SJSA1 (cell line): ENCODE measurements at regions not wholly inside any gene's neighbourhood (a gene's known extent, or its start where the extent isn't known, plus 50 kb on each side); places are given as distances from the start of the nearest gene placed in this dataset.
A peak's percentile ranks its signal among the peaks of the same experiment; 100 is the strongest.

Source experiments
- DNase-seq, 2 experiments: peaks; one replicate each; pipeline ENCODE4 v3.0.0-alpha.2; 2015 to 2020; ENCODE audit warnings: low spot score in 2 of 2, low read depth in 1 of 2
- H3K27ac ChIP-seq: fragments of 250-450 bp; sonication (Bioruptor Pico); 2 replicates; pipeline ENCODE4 v1.5.1; 2020; ENCODE audit warnings: mild to moderate bottlenecking, moderate library complexity
- H3K27me3 ChIP-seq: fragments of 250-450 bp; sonication (Bioruptor Pico); replicated peaks from 2 replicates; pipeline ENCODE4 v1.5.1; 2020; ENCODE audit warnings: mild to moderate bottlenecking, moderate library complexity
- H3K36me3 ChIP-seq: fragments of 250-450 bp; sonication (Bioruptor Pico); 2 replicates; pipeline ENCODE4 v1.5.1; 2020; ENCODE audit warnings: mild to moderate bottlenecking
- H3K4me1 ChIP-seq: fragments of 250-450 bp; sonication (Bioruptor Pico); replicated peaks from 2 replicates; pipeline ENCODE4 v1.6.1; 2021; ENCODE audit warnings: mild to moderate bottlenecking
- H3K4me3 ChIP-seq: fragments of 250-450 bp; sonication (Bioruptor Pico); 2 replicates; pipeline ENCODE4 v1.5.1; 2020; ENCODE audit warnings: mild to moderate bottlenecking
- H3K9me3 ChIP-seq: fragments of 250-450 bp; sonication (Bioruptor Pico); replicated peaks from 2 replicates; pipeline ENCODE4 v1.5.1; 2020; ENCODE audit warnings: mild to moderate bottlenecking

GRCh38 chr15:45827766-45828165 is 192.9 kb downstream of the SQOR start:
- no peaks in the 10 kb centered on the region for H3K27me3 ChIP-seq
- no peak for DNase-seq
- no peak overlapping the region for H3K27ac ChIP-seq
- H3K4me1 ChIP-seq = no peaks in the 10 kb centered on the region
- H3K36me3 ChIP-seq = no peaks in the 10 kb centered on the region
- H3K9me3 ChIP-seq = no peaks in the 10 kb centered on the region
- no peak overlapping the region for H3K4me3 ChIP-seq

GRCh38 chr15:45829336-45830153 is 194.7 kb downstream of the SQOR start:
- H3K27me3 ChIP-seq = no peaks in the 10 kb centered on the region
- H3K4me1 ChIP-seq = no peaks in the 10 kb centered on the region
- H3K4me3 ChIP-seq = no peak overlapping the region
- no peaks in the 10 kb centered on the region for H3K36me3 ChIP-seq
- no peak overlapping the region for H3K27ac ChIP-seq
- DNase-seq = no peak
- no peaks in the 10 kb centered on the region for H3K9me3 ChIP-seq

GRCh38 chr15:45831787-45832186 is 197.0 kb downstream of the SQOR start:
- Histone ChIP-seq H3K9me3 (no peaks in the 10 kb centered on the region), H3K27me3 (no peaks in the 10 kb centered on the region), H3K27ac (no peak overlapping the region), H3K36me3 (no peaks in the 10 kb centered on the region), H3K4me3 (no peak overlapping the region), H3K4me1 (no peaks in the 10 kb centered on the region)
- DNase-seq = no peak

DNA sequence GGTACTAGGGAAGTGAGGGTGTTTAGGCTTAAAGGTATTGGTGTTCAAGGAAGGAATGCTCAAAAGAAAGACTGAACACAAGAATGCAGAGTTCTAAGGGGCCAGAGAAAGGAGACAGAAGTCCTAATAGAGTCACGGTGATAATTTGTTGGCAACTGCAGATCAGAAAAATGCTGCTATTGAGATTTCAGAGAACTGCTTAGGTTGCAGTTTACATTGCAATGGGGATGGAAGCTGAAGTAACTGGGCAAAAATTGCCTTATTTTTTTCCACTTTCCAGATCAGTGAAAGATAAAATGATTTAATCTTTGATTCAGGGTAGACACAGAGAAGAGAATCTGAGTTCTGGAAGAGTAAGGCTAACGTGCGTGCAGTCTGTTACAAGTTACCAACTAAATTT is 199.8 kb downstream of the SQOR start:
- H3K36me3 ChIP-seq = no peaks in the 10 kb centered on the region
- H3K27ac ChIP-seq = no peak overlapping the region
- no peaks in the 10 kb centered on the region for H3K9me3 ChIP-seq
- DNase-seq = no peak
- H3K4me1 ChIP-seq = no peaks in the 10 kb centered on the region
- no peaks in the 10 kb centered on the region for H3K27me3 ChIP-seq
- H3K4me3 ChIP-seq = no peak overlapping the region

DNA sequence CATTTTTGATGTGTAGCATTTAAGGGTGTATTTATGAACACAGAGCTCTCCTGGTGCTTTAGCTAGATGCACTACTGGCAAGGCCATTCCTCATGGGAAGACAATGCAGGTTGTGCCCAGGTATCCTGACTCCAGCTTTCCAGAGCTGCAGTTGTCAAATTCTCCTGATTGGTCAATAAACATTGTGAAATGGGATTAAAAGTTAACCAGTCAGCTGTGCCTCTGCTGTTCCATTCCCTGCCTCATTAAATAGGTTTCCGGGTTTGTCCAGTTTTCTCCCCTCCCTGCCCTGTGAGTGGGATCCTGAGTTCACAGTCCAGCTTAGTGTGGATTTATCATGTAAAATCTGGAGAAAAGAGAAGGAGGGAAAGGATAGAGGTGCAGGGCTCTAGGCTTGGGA is 207.3 kb downstream of the SQOR start:
- Histone ChIP-seq H3K36me3 (no peaks in the 10 kb centered on the region), H3K4me3 (no peak overlapping the region), H3K4me1 (no peaks in the 10 kb centered on the region), H3K27me3 (no peaks in the 10 kb centered on the region), H3K27ac (no peak overlapping the region), H3K9me3 (no peaks in the 10 kb centered on the region)
- no peak for DNase-seq

GRCh38 chr15:45847645-45848044 is 212.8 kb downstream of the SQOR start:
- no peak overlapping the region for H3K27ac ChIP-seq

GRCh38 chr15:45849136-45849535 is 214.3 kb downstream of the SQOR start:
- no peak overlapping the region for H3K4me3 ChIP-seq
- H3K27me3 ChIP-seq = no peaks in the 10 kb centered on the region
- H3K27ac ChIP-seq = no peak overlapping the region
- H3K9me3 ChIP-seq = peaks cover 4% of the 10 kb centered on the region; the same call in 1 of the 2 replicates
- no peak for DNase-seq
- H3K4me1 ChIP-seq = no peaks in the 10 kb centered on the region
- H3K36me3 ChIP-seq = no peaks in the 10 kb centered on the region

More at GRCh38 chr15:45847645-45848044, 212.8 kb downstream of the SQOR start:
- Histone ChIP-seq H3K27me3 (no peaks in the 10 kb centered on the region), H3K36me3 (no peaks in the 10 kb centered on the region), H3K9me3 (peaks cover 4% of the 10 kb centered on the region; the same call in 1 of the 2 replicates), H3K4me3 (no peak overlapping the region), H3K4me1 (no peaks in the 10 kb centered on the region)
- no peak for DNase-seq

- no peaks in the 10 kb centered on the region for H3K36me3 ChIP-seq
- no peak overlapping the region for H3K27ac ChIP-seq
- H3K9me3 ChIP-seq = peaks cover 4% of the 10 kb centered on the region; the same call in 1 of the 2 replicates
- no peaks in the 10 kb centered on the region for H3K27me3 ChIP-seq
- no peak overlapping the region for H3K4me3 ChIP-seq
- no peak for DNase-seq
- H3K4me1 ChIP-seq = peaks cover 42% of the 10 kb centered on the region
Observed at GRCh38 chr15:45854455-45855202, 219.8 kb downstream of the SQOR start.

- Histone ChIP-seq H3K36me3 (no peaks in the 10 kb centered on the region), H3K9me3 (peaks cover 4% of the 10 kb centered on the region; the same call in 1 of the 2 replicates), H3K27ac (no peak overlapping the region), H3K4me3 (no peak overlapping the region), H3K4me1 (peaks cover 42% of the 10 kb centered on the region), H3K27me3 (no peaks in the 10 kb centered on the region)
- DNase-seq = peak in 1 of 2 experiments; percentile 19
Observed at GRCh38 chr15:45855210-45855906, 220.5 kb downstream of the SQOR start.

DNA sequence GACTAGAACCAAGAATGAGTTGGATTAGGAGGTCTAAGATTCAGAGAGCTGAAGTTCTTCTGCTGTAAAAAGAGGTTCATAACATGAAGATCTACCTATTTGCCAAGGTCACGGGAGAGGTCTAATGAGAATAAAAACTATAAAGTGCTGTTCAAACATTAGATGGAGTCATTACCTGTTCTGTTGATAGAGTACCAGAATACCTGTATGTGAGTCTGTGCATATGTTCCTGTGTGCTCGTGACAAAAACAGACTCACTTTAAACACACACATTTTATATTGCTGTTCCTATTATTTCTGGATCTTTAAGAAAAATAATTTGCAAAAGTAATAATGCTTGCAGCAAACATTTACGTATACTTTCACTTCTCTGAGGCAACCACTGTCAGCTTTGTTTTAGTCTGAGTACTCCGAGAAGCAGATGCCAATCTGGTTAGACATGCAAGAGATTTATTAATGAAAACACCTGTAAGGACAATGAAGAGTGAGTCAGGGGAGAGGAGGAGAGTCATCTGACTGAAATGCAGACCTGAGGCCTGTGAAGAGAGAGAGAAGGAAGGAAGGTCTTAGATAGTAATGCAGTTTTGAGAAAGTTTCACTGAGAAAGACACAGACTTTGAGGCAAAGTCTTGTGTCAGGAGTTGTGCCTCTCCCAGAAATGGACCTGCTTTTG is 221.2 kb downstream of the SQOR start:
- DNase-seq = peak in 1 of 2 experiments; percentile 56

GRCh38 chr15:45857291-45857690 is 222.5 kb downstream of the SQOR start:
- Histone ChIP-seq H3K4me3 (no peak overlapping the region), H3K36me3 (no peaks in the 10 kb centered on the region), H3K9me3 (no peaks in the 10 kb centered on the region), H3K4me1 (peaks cover 48% of the 10 kb centered on the region), H3K27ac (peak overlapping the region; percentile 54; the same call in 1 of the 2 replicates), H3K27me3 (no peaks in the 10 kb centered on the region)
- DNase-seq = no peak

More for the DNA sequence above, 221.2 kb downstream of the SQOR start:
- H3K27me3 ChIP-seq = no peaks in the 10 kb centered on the region
- H3K27ac ChIP-seq = peak overlapping the region; percentile 54
- H3K9me3 ChIP-seq = no peaks in the 10 kb centered on the region
- no peaks in the 10 kb centered on the region for H3K36me3 ChIP-seq
- H3K4me3 ChIP-seq = no peak overlapping the region
- peaks cover 42% of the 10 kb centered on the region for H3K4me1 ChIP-seq

DNA sequence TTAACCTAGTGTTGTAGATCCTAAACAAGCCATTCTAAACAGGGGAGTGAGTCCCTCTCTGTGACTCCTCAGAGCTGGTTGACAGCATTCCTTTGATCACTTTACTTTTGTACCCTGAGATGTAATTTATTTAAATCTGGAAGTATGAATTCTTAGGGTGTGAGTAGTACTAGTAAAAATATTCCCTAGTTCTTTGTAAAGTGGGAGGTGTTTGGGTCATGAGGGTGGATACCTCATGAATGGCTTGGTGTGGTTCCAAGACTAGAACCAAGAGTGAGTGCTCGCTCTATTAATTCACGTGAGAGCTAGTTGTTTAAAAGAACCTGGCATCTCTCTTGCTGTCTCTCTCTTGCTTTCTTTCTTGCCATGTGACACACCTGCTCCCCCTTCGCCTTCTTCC is 223.7 kb downstream of the SQOR start:
- peak overlapping the region; percentile 46 for H3K27ac ChIP-seq
- H3K36me3 ChIP-seq = no peaks in the 10 kb centered on the region
- H3K27me3 ChIP-seq = no peaks in the 10 kb centered on the region
- no peaks in the 10 kb centered on the region for H3K9me3 ChIP-seq
- peak in 1 of 2 experiments; percentile 53 for DNase-seq
- no peak overlapping the region for H3K4me3 ChIP-seq
- peaks cover 60% of the 10 kb centered on the region for H3K4me1 ChIP-seq

DNA sequence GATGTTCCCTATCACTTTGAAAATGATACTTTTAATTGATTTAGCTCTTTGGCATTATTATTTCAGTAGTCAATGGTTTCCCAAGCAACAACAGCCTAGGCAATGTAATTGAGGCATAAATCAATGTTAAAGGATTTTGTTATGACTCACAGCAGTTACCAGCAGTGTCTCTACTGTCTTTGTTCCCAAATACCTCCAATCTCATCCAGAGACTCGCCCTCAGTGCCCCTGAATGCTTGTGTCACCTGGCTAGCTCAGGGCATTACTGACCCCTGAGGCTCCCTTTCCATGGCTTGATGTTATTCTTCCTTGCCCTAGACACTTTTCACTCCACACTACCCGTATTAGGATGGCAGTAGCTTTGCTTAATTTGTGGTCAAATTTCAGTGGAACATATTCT is 227.2 kb downstream of the SQOR start:
- no peak overlapping the region for H3K4me3 ChIP-seq
- H3K9me3 ChIP-seq = no peaks in the 10 kb centered on the region
- peak overlapping the region; percentile 37; the same call in 1 of the 2 replicates for H3K27ac ChIP-seq
- H3K27me3 ChIP-seq = no peaks in the 10 kb centered on the region
- H3K36me3 ChIP-seq = no peaks in the 10 kb centered on the region
- peaks cover 61% of the 10 kb centered on the region for H3K4me1 ChIP-seq
- no peak for DNase-seq
